Hepatocyte (in vitro differentiated cells): ENCODE measurements at regions not wholly inside any gene's neighbourhood (a gene's known extent, or its start where the extent isn't known, plus 50 kb on each side); places are given as distances from the start of the nearest gene placed in this dataset.

ENCODE experiments used
- DNase-seq: peaks from one replicate; pipeline ENCODE4 v3.0.0-alpha.2; 2016; ENCODE audit warnings: low spot score
- H2AFZ ChIP-seq: fragments of 200-600 bp; sonication (generic); 2 replicates; pipeline ENCODE4 v1.6.0; 2016; ENCODE audit warnings: antibody characterized with exemption, mild to moderate bottlenecking
- H3K27ac ChIP-seq: fragments of 200-600 bp; sonication (generic); 2 replicates; pipeline ENCODE4 v1.5.1; 2016; ENCODE audit warnings: mild to moderate bottlenecking
- H3K27me3 ChIP-seq: fragments of 200-600 bp; sonication (generic); 2 replicates; pipeline ENCODE4 v1.6.1; 2016
- H3K36me3 ChIP-seq: fragments of 200-600 bp; sonication (generic); replicated peaks from 2 replicates; pipeline ENCODE4 v1.5.1; 2016; ENCODE audit warnings: low read depth; ENCODE audit not compliant: insufficient read depth
- H3K4me1 ChIP-seq: fragments of 200-600 bp; sonication (generic); 2 replicates; pipeline ENCODE4 v1.5.1; 2016; ENCODE audit warnings: mild to moderate bottlenecking, moderate library complexity; ENCODE audit not compliant: insufficient read depth
- H3K4me2 ChIP-seq: fragments of 200-600 bp; sonication (generic); 2 replicates; pipeline ENCODE4 v1.6.0; 2016
- H3K4me3 ChIP-seq: fragments of 200-600 bp; sonication (generic); 2 replicates; pipeline ENCODE4 v1.5.1; 2016; ENCODE audit warnings: mild to moderate bottlenecking
- H3K79me2 ChIP-seq: fragments of 200-600 bp; sonication (generic); 2 replicates; pipeline ENCODE4 v1.6.0; 2017; ENCODE audit warnings: mild to moderate bottlenecking
- H3K9me2 ChIP-seq: fragments of 200-600 bp; sonication (generic); replicated peaks from 2 replicates; pipeline ENCODE4 v1.6.0; 2017; ENCODE audit warnings: mild to moderate bottlenecking; ENCODE audit not compliant: insufficient read depth
- H3K9me3 ChIP-seq: fragments of 200-600 bp; sonication (generic); 2 replicates; pipeline ENCODE4 v1.5.1; 2016; ENCODE audit warnings: low read depth, mild to moderate bottlenecking
- H4K20me1 ChIP-seq: fragments of 200-600 bp; sonication (generic); 2 replicates; pipeline ENCODE4 v1.6.0; 2016; ENCODE audit warnings: mild to moderate bottlenecking; ENCODE audit not compliant: insufficient read depth, poor library complexity, severe bottlenecking
- EZH2 ChIP-seq: fragments of 200-600 bp; sonication (generic); IDR thresholded peaks from 2 replicates; pipeline ENCODE4 v1.6.1; 2016; ENCODE audit warnings: antibody characterized with exemption, mild to moderate bottlenecking, borderline replicate concordance
- EZH2phosphoT487 ChIP-seq: fragments of 200-600 bp; sonication (generic); IDR thresholded peaks from one replicate; pipeline ENCODE4 v1.6.1; 2018; ENCODE audit warnings: antibody characterized with exemption, mild to moderate bottlenecking, low read depth, moderate library complexity; ENCODE audit not compliant: unreplicated experiment, severe bottlenecking
- WGBS: methylation state at CpG from one replicate; pipeline ENCODE4 v1.1.6; 2016; ENCODE audit warnings: low lambda C conversion rate; ENCODE audit errors: missing lambda C conversion rate; 5-methylcytosine and 5-hydroxymethylcytosine counted together
- TF ChIP-seq, protein P1 (sequence below): fragments of 200-600 bp; sonication (generic); IDR thresholded peaks from 2 replicates; pipeline ENCODE4 v1.5.1; 2016; ENCODE audit warnings: antibody characterized with exemption, mild to moderate bottlenecking; ENCODE audit not compliant: poor library complexity

GRCh38 chr13:79792716-79793115, 311.8 kb downstream of the NDFIP2 start:
- TF ChIP-seq EZH2phosphoT487, result no peak
- no peak for TF ChIP-seq EZH2
- TF ChIP-seq, protein P1, sequence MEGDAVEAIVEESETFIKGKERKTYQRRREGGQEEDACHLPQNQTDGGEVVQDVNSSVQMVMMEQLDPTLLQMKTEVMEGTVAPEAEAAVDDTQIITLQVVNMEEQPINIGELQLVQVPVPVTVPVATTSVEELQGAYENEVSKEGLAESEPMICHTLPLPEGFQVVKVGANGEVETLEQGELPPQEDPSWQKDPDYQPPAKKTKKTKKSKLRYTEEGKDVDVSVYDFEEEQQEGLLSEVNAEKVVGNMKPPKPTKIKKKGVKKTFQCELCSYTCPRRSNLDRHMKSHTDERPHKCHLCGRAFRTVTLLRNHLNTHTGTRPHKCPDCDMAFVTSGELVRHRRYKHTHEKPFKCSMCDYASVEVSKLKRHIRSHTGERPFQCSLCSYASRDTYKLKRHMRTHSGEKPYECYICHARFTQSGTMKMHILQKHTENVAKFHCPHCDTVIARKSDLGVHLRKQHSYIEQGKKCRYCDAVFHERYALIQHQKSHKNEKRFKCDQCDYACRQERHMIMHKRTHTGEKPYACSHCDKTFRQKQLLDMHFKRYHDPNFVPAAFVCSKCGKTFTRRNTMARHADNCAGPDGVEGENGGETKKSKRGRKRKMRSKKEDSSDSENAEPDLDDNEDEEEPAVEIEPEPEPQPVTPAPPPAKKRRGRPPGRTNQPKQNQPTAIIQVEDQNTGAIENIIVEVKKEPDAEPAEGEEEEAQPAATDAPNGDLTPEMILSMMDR, result no peak
- H3K27ac ChIP-seq, result no peak overlapping the region
- H3K36me3 ChIP-seq, result no peaks in the 10 kb centered on the region
- H3K27me3 ChIP-seq, result no peaks in the 10 kb centered on the region
- H3K4me1 ChIP-seq, result no peaks in the 10 kb centered on the region
- H3K4me2 ChIP-seq, result no peak overlapping the region
- no peak overlapping the region for H2AFZ ChIP-seq
- H3K9me2 ChIP-seq, result no peaks in the 10 kb centered on the region
- H3K79me2 ChIP-seq, result no peaks in the 10 kb centered on the region
- no peak for DNase-seq
- no peak overlapping the region for H3K4me3 ChIP-seq
- no peaks in the 10 kb centered on the region for H4K20me1 ChIP-seq
- no peaks in the 10 kb centered on the region for H3K9me3 ChIP-seq

DNA sequence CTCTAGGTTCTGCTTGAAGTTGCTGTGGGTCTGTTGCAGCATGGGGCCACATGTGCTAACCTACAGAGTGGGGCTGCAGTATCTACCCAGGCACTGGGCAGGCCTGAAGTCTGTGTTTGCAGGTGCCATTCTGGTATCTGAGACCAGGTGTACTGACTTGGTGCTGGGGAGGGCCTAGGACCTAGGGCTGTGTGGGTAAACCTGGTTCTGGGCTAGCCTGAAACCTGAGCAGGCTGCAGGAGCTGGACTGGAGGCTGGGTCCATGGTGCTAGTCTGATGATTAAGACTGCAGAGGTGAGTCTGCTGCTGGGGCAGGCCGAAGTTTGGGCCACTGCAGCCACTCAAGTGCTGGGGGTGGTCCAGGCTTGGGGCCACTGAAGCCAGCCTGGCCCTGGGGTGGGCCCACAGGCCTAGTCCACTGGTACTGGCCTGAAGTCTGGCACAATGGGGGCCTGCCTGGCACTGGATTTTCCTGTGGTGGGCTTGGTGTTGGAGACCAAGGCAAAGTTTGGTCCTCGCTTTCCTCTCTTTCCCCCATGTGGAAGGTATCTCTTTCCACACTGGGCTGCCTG, 310.6 kb downstream of the NDFIP2 start:
- Histone ChIP-seq H3K9me2 (no peaks in the 10 kb centered on the region), H3K4me3 (no peak overlapping the region), H3K4me1 (no peaks in the 10 kb centered on the region), H3K27ac (no peak overlapping the region), H4K20me1 (no peaks in the 10 kb centered on the region), H3K4me2 (no peak overlapping the region), H2AFZ (no peak overlapping the region), H3K36me3 (no peaks in the 10 kb centered on the region), H3K79me2 (no peaks in the 10 kb centered on the region), H3K9me3 (no peaks in the 10 kb centered on the region), H3K27me3 (no peaks in the 10 kb centered on the region)
- TF ChIP-seq EZH2phosphoT487 (no peak), EZH2 (no peak)
- TF ChIP-seq, protein P1, result no peak
- WGBS, result 96% methylated on average over 2 of the region's 2 CpGs
- no peak for DNase-seq

DNA sequence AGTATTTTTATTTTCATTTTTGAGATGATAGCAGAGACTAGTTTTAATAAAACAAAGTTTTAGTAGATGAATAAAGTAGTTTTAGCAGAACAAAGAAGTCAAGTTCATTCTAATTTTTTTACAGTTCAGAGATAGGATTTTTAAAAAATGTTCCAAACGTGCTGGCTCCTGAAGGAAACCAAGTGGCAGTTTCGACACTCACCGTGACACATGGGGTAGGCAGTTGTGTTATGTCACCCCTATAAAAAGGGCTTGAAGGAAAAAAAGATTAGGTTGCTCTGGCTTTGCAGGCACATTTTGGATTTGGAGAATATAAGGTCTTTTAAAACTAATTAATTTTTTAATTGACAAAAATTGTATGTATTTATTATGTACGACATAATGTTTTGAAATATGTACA, 305.2 kb downstream of the NDFIP2 start:
- Histone ChIP-seq H3K36me3 (no peaks in the 10 kb centered on the region), H3K27ac (no peak overlapping the region), H4K20me1 (no peaks in the 10 kb centered on the region), H3K27me3 (no peaks in the 10 kb centered on the region), H3K4me1 (peaks cover 18% of the 10 kb centered on the region), H3K4me2 (no peak overlapping the region), H2AFZ (no peak overlapping the region), H3K79me2 (no peaks in the 10 kb centered on the region), H3K9me2 (no peaks in the 10 kb centered on the region), H3K4me3 (no peak overlapping the region), H3K9me3 (no peaks in the 10 kb centered on the region)
- DNase-seq, result no peak
- WGBS, result 95% methylated on average over 4 of the region's 4 CpGs
- TF ChIP-seq, protein P1, result no peak
- TF ChIP-seq EZH2, result no peak
- no peak for TF ChIP-seq EZH2phosphoT487
